ENCODE measurements at regions not wholly inside any gene's neighbourhood (a gene's known extent, or its start where the extent isn't known, plus 50 kb on each side); places are given as distances from the start of the nearest gene placed in this dataset.

GRCh38 chr11:71089571-71089970, 162.8 kb downstream of the SHANK2 start:
- TF ChIP-seq EZH2 (IDR thresholded peaks at IDR 0.05) (no peak), POLR2AphosphoS5 (IDR thresholded peaks at IDR 0.05; ENCODE audit: borderline replicate concordance, low read depth, low read length) (no peak), FOXP2 (optimal IDR thresholded peaks at IDR 0.05; ENCODE audit: control extremely low read depth, extremely low read length, insufficient read depth) (no peak)

Measured in SK-N-MC (cell line).